Endothelial cell of umbilical vein (primary cell): ENCODE measurements at regions not wholly inside any gene's neighbourhood (a gene's known extent, or its start where the extent isn't known, plus 50 kb on each side); places are given as distances from the start of the nearest gene placed in this dataset.

Experiments
- BruUV-seq: library from RNA; stranded (reverse); fragments of 400-500 nt; replicated peaks from 2 replicates; lab custom pipeline; 2021; lab: Mats Ljungman, UMichigan
- CTCF ChIA-PET: fragments of 300-600, 350-600 bp; sonication (Branson Sonifier 250); formaldehyde crosslinking; loops from one replicate; lab custom pipeline; 2021; ENCODE audit warnings: antibody characterized with exemption, inconsistent platforms; lab: Charles Lee
- POLR2A ChIA-PET: fragments of 300-600, 350-600 bp; sonication (Branson Sonifier 250); formaldehyde crosslinking; loops from one replicate; lab custom pipeline; 2021; ENCODE audit warnings: antibody characterized with exemption, inconsistent platforms; lab: Charles Lee
- DNase-seq: peaks from one replicate; pipeline ENCODE4 v3.0.0-alpha.2; 2011; ENCODE audit warnings: low read depth, low spot score
- FAIRE-seq: peaks from 2 replicates; lab custom pipeline; 2011; peaks lifted over from hg19 to GRCh38; lab: Jason Lieb, UNC
- H2AFZ ChIP-seq: 2 replicates; pipeline ENCODE4 v1.6.0; 2012; ENCODE audit warnings: low read depth, low read length, control low read depth, inconsistent platforms
- H3K27ac ChIP-seq: 2 replicates; pipeline ENCODE4 v1.5.1; 2011; ENCODE audit warnings: low read depth, mild to moderate bottlenecking, control low read depth, low read length, moderate library complexity; ENCODE audit not compliant: insufficient read depth
- H3K27me3 ChIP-seq, 2 experiments: 2 replicates each; pipeline versions ENCODE4 v1.6.0 to v1.6.1; 2011; ENCODE audit warnings: low read length in 2 of 2, mixed read lengths in 1 of 2; ENCODE audit not compliant: control insufficient read depth in 2 of 2, insufficient read depth in 2 of 2
- H3K36me3 ChIP-seq, 2 experiments: 2 replicates in 1 of 2; 3 replicates in 1 of 2; pipeline ENCODE4 v1.5.1; 2011; ENCODE audit warnings: low read length in 2 of 2, mild to moderate bottlenecking in 1 of 2, moderate library complexity in 1 of 2; ENCODE audit not compliant: control insufficient read depth in 2 of 2, insufficient read depth in 2 of 2; ENCODE audit errors: extremely low read depth in 1 of 2
- H3K4me1 ChIP-seq: 3 replicates; pipeline ENCODE4 v1.5.1; 2011; ENCODE audit warnings: mild to moderate bottlenecking, low read length; ENCODE audit not compliant: control insufficient read depth, insufficient read depth; ENCODE audit errors: extremely low read depth
- H3K4me2 ChIP-seq: 2 replicates; pipeline ENCODE4 v1.6.1; 2011; ENCODE audit warnings: low read length, control low read depth, mixed read lengths; ENCODE audit not compliant: insufficient read depth
- H3K4me3 ChIP-seq, 3 experiments: fragments of 200-600 bp in 1 of 3; sonication (generic), shearing (Covaris generic) in 1 of 3; replicated peaks in 1 of 3; 2 replicates each; pipeline ENCODE4 v1.5.1; 2011 to 2016; ENCODE audit warnings: control low read depth in 3 of 3, low read length in 3 of 3, mild to moderate bottlenecking in 2 of 3, inconsistent platforms in 1 of 3, low read depth in 1 of 3, moderate library complexity in 1 of 3; ENCODE audit not compliant: insufficient read depth in 1 of 3
- H3K79me2 ChIP-seq: 2 replicates; pipeline ENCODE4 v1.6.0; 2012; ENCODE audit warnings: low read length, inconsistent platforms; ENCODE audit not compliant: control insufficient read depth, insufficient read depth
- H3K9ac ChIP-seq: replicated peaks from 2 replicates; pipeline ENCODE3; 2011; ENCODE audit warnings: low read length, control low read depth; ENCODE audit not compliant: insufficient read depth; ENCODE audit errors: extremely low read depth
- H3K9me1 ChIP-seq: replicated peaks from 3 replicates; pipeline ENCODE4 v1.6.0; 2011; ENCODE audit warnings: mild to moderate bottlenecking, low read length; ENCODE audit not compliant: control insufficient read depth, insufficient read depth; ENCODE audit errors: extremely low read depth
- H3K9me3 ChIP-seq: replicated peaks from 2 replicates; pipeline ENCODE4 v1.5.1; 2012; ENCODE audit warnings: low read length, inconsistent platforms; ENCODE audit not compliant: control insufficient read depth, insufficient read depth
- H4K20me1 ChIP-seq: replicated peaks from 2 replicates; pipeline ENCODE3; 2011; ENCODE audit warnings: mild to moderate bottlenecking, low read length; ENCODE audit not compliant: control insufficient read depth, insufficient read depth; ENCODE audit errors: extremely low read depth
- CTCF ChIP-seq, 2 donors: IDR thresholded peaks; 1 replicate in 1 of 2; 2 replicates in 1 of 2; pipeline ENCODE4 v1.5.1; 2011; ENCODE audit warnings: low read length in 2 of 2, mild to moderate bottlenecking in 2 of 2, moderate library complexity in 2 of 2, control low read depth in 1 of 2, inconsistent platforms in 1 of 2, low read depth in 1 of 2; ENCODE audit not compliant: insufficient read depth in 1 of 2; ENCODE audit errors: extremely low read depth in 1 of 2
- EZH2 ChIP-seq: IDR thresholded peaks from 2 replicates; pipeline ENCODE4 v1.6.1; 2012; ENCODE audit warnings: borderline replicate concordance, low read depth, mild to moderate bottlenecking, moderate library complexity, low read length, inconsistent platforms; ENCODE audit not compliant: severe bottlenecking
- FOS ChIP-seq: IDR thresholded peaks from 2 replicates; pipeline ENCODE4 v1.6.1; 2011; ENCODE audit warnings: mild to moderate bottlenecking, low read length, moderate library complexity, borderline replicate concordance; ENCODE audit not compliant: insufficient read depth
- GATA2 ChIP-seq: IDR thresholded peaks from 2 replicates; pipeline ENCODE4 v1.7.0; 2011; ENCODE audit warnings: low read depth, mild to moderate bottlenecking, moderate library complexity, mixed read lengths, low read length; ENCODE audit not compliant: insufficient read length, insufficient read depth
- JUN ChIP-seq: IDR thresholded peaks from 2 replicates; pipeline ENCODE4 v1.6.1; 2011; ENCODE audit warnings: borderline replicate concordance, low read depth; ENCODE audit not compliant: insufficient read length, insufficient read depth
- MAX ChIP-seq: IDR thresholded peaks from 2 replicates; pipeline ENCODE4 v1.6.1; 2011; ENCODE audit not compliant: insufficient read depth, insufficient read length
- MYC ChIP-seq: IDR thresholded peaks from one replicate; pipeline ENCODE4 v1.6.1; 2011; ENCODE audit warnings: mild to moderate bottlenecking, low read depth, low read length
- POLR2A ChIP-seq: IDR thresholded peaks from 2 replicates; pipeline ENCODE4 v1.6.1; 2012; ENCODE audit warnings: low read depth, mild to moderate bottlenecking, control low read depth, low read length
- POLR2AphosphoS5 ChIP-seq: IDR thresholded peaks from 2 replicates; pipeline ENCODE4 v1.6.1; 2012; ENCODE audit warnings: low read depth, mild to moderate bottlenecking, control low read depth, low read length, moderate library complexity; ENCODE audit not compliant: insufficient read depth
- dilution Hi-C: fragments of 300-500 bp; cut with MboI; formaldehyde crosslinking; loops from one replicate; pipeline ENCODE4 v1.15.0; 2019; ENCODE audit warnings: low sequenced_read_pairs; ENCODE audit not compliant: extremely low pct_ligation_motif_present
- intact Hi-C: fragments of 100-400 bp; cut with micrococcal nuclease; formaldehyde crosslinking; loops from one replicate; pipeline ENCODE4 v1.10.0; 2022

- BruUV-seq: no TSS peak
- Histone ChIP-seq H3K4me2 (no peak overlapping the region), H3K27ac (no peak overlapping the region), H3K4me1 (no peaks in the 10 kb centered on the region), H3K36me3 (no peaks in the 10 kb centered on the region), H3K27me3 (no peaks in the 10 kb centered on the region), H3K9me1 (no peaks in the 10 kb centered on the region), H3K9ac (no peak overlapping the region), H3K9me3 (no peaks in the 10 kb centered on the region), H3K4me3 (no peak overlapping the region), H3K79me2 (no peaks in the 10 kb centered on the region), H2AFZ (no peak overlapping the region), H4K20me1 (no peaks in the 10 kb centered on the region)
- FAIRE-seq (no peak), DNase-seq (no peak)
- no peak for TF ChIP-seq POLR2AphosphoS5
- no peak for TF ChIP-seq MYC
- no peak for TF ChIP-seq GATA2
- no peak for TF ChIP-seq CTCF (IDR thresholded peaks at IDR 0.05; ENCODE audit: extremely low read depth in 1 of 2, insufficient read depth in 1 of 2, low read depth in 1 of 2, low read length in 2 of 2)
- TF ChIP-seq MAX: no peak
- TF ChIP-seq JUN: no peak
- TF ChIP-seq EZH2: no peak
- TF ChIP-seq FOS: no peak
- no peak for TF ChIP-seq POLR2A
- intact Hi-C loops: no loop called here
- ChIA-PET CTCF (no interaction called here), POLR2A (no interaction called here)
- dilution Hi-C loops: no loop called here
Observed at GRCh38 chr13:91024157-91024792, 323.2 kb upstream of the MIR17HG start.
